GM12878 (cell line): ENCODE measurements at regions not wholly inside any gene's neighbourhood (a gene's known extent, or its start where the extent isn't known, plus 50 kb on each side); places are given as distances from the start of the nearest gene placed in this dataset.
"Not testable (repeated sequence)": the region's sequence is repeated elsewhere in the genome, so short reads cannot be mapped to it uniquely, and the experiment has no call there.

Source experiments
- ATAC-seq: fragments of 200-7000 bp; cut with Tn5 transposase; 3 replicates; pipeline ENCODE4 v1.9.1; 2020; ENCODE audit warnings: mild to moderate bottlenecking, moderate library complexity
- BruUV-seq: library from RNA; stranded (reverse); fragments of 400-500 nt; replicated peaks from 2 replicates; lab custom pipeline; 2021; lab: Mats Ljungman, UMichigan
- CTCF ChIA-PET: fragments of 300-600 bp; sonication (Branson Sonifier 250); formaldehyde crosslinking; extraction: SDS; loops from one replicate; lab custom pipeline; 2021; ENCODE audit warnings: inconsistent platforms; lab: Yijun Ruan, JAX
- POLR2A ChIA-PET: fragments of 350-600 bp; formaldehyde crosslinking; extraction: SDS; loops from one replicate; lab custom pipeline; 2021; ENCODE audit warnings: inconsistent platforms; lab: Charles Lee
- RAD21 ChIA-PET: fragments of 300-600 bp; sonication (Branson Sonifier 250); formaldehyde crosslinking; loops from one replicate; lab custom pipeline; 2023; ENCODE audit warnings: antibody characterized with exemption; ENCODE audit not compliant: unreplicated experiment; lab: Charles Lee
- SMC1A ChIA-PET: fragments of 300-600 bp; sonication (Branson Sonifier 250); formaldehyde crosslinking; loops from one replicate; lab custom pipeline; 2023; ENCODE audit not compliant: unreplicated experiment, uncharacterized antibody; lab: Charles Lee
- DNase-seq: peaks from one replicate; pipeline ENCODE4 v3.0.0-alpha.2; 2011; ENCODE audit warnings: low read depth, low spot score
- FAIRE-seq: peaks from 3 replicates; lab custom pipeline; 2011; peaks lifted over from hg19 to GRCh38; lab: Jason Lieb, UNC
- H2AFZ ChIP-seq: 2 replicates; pipeline ENCODE4 v1.6.0; 2011; ENCODE audit warnings: low read depth, low read length, control low read depth; ENCODE audit not compliant: control insufficient read depth
- H3K27ac ChIP-seq: 2 replicates; pipeline ENCODE4 v1.5.1; 2011; ENCODE audit warnings: control low read depth; ENCODE audit not compliant: control insufficient read depth, insufficient read depth
- H3K27me3 ChIP-seq, 2 experiments: replicated peaks in 1 of 2; 2 replicates each; pipeline versions ENCODE4 v1.6.0 to v1.6.1; 2011; ENCODE audit warnings: low read length in 1 of 2; ENCODE audit not compliant: control insufficient read depth in 2 of 2, insufficient read depth in 2 of 2
- H3K36me3 ChIP-seq, 2 experiments: 2 replicates each; pipeline ENCODE4 v1.5.1; 2011; ENCODE audit warnings: low read length in 1 of 2; ENCODE audit not compliant: control insufficient read depth in 2 of 2, insufficient read depth in 2 of 2
- H3K4me1 ChIP-seq: 2 replicates; pipeline ENCODE4 v1.6.1; 2011; ENCODE audit warnings: mild to moderate bottlenecking, low read length, moderate library complexity, mixed read lengths; ENCODE audit not compliant: control insufficient read depth, insufficient read depth
- H3K4me2 ChIP-seq: 2 replicates; pipeline ENCODE4 v1.6.0; 2011; ENCODE audit warnings: control low read depth; ENCODE audit not compliant: control insufficient read depth, insufficient read depth
- H3K4me3 ChIP-seq: fragments of 200-600 bp; sonication (generic); 2 replicates; pipeline ENCODE4 v1.5.1; 2016
- H3K79me2 ChIP-seq: 2 replicates; pipeline ENCODE4 v1.6.0; 2011; ENCODE audit warnings: low read length; ENCODE audit not compliant: control insufficient read depth, insufficient read depth
- H3K9ac ChIP-seq: 2 replicates; pipeline ENCODE4 v1.8.0; 2011; ENCODE audit warnings: low read length, control low read depth, mixed read lengths; ENCODE audit not compliant: control insufficient read depth, insufficient read depth
- H3K9me3 ChIP-seq: replicated peaks from 3 replicates; pipeline ENCODE4 v1.5.1; 2011; ENCODE audit warnings: mild to moderate bottlenecking, low read length; ENCODE audit not compliant: control insufficient read depth, insufficient read depth
- H4K20me1 ChIP-seq: 2 replicates; pipeline ENCODE4 v1.6.0; 2011; ENCODE audit not compliant: control insufficient read depth, insufficient read depth
- SUPT20H ChIP-seq: IDR thresholded peaks from 2 replicates; pipeline ENCODE4 v1.6.1; 2011; ENCODE audit warnings: low read depth, mild to moderate bottlenecking, low read length, moderate library complexity, borderline replicate concordance; ENCODE audit not compliant: control insufficient read depth
- WGBS: methylation state at CpG from one replicate; pipeline ENCODE4 v1.1.6; 2016; ENCODE audit warnings: low lambda C conversion rate; ENCODE audit not compliant: insufficient replicate concordance, insufficient coverage; ENCODE audit errors: missing lambda C conversion rate; 5-methylcytosine and 5-hydroxymethylcytosine counted together
- in situ Hi-C: fragments of 300-500 bp; cut with MboI; formaldehyde crosslinking; loops from 9 replicates; pipeline ENCODE4 v1.14.3; 2018; ENCODE audit warnings: mixed read lengths
- intact Hi-C: fragments of 100-400 bp; cut with micrococcal nuclease; formaldehyde crosslinking; loops from one replicate; pipeline ENCODE4 v1.14.2; 2022; ENCODE audit not compliant: unreplicated experiment
- TF ChIP-seq, protein P1 (sequence below): fragments of 450-650 bp; IDR thresholded peaks from 2 replicates; pipeline ENCODE4 v1.6.1; 2017; ENCODE audit warnings: mild to moderate bottlenecking, moderate library complexity

DNA sequence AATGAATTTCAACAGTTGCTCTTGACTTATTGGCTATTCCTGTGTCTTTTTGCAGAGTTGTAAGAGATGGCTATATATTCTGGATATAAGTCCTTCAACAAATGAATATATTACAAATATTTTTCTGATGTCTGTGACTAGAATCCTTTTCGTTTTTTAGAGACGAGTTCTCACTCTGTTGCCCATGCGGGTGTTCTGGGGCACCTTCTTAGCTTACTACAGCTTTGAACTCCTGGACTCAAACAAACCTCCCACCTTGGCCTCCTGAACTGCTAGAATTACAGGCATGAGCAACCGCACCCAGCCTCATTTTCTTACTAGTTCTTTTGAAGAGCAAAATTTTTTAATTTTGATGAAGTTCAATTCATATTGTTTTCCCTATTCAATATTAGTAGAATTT, 287.8 kb downstream of the LIG4 start (continued):
- no peak for TF ChIP-seq SUPT20H
- TF ChIP-seq, protein P1, sequence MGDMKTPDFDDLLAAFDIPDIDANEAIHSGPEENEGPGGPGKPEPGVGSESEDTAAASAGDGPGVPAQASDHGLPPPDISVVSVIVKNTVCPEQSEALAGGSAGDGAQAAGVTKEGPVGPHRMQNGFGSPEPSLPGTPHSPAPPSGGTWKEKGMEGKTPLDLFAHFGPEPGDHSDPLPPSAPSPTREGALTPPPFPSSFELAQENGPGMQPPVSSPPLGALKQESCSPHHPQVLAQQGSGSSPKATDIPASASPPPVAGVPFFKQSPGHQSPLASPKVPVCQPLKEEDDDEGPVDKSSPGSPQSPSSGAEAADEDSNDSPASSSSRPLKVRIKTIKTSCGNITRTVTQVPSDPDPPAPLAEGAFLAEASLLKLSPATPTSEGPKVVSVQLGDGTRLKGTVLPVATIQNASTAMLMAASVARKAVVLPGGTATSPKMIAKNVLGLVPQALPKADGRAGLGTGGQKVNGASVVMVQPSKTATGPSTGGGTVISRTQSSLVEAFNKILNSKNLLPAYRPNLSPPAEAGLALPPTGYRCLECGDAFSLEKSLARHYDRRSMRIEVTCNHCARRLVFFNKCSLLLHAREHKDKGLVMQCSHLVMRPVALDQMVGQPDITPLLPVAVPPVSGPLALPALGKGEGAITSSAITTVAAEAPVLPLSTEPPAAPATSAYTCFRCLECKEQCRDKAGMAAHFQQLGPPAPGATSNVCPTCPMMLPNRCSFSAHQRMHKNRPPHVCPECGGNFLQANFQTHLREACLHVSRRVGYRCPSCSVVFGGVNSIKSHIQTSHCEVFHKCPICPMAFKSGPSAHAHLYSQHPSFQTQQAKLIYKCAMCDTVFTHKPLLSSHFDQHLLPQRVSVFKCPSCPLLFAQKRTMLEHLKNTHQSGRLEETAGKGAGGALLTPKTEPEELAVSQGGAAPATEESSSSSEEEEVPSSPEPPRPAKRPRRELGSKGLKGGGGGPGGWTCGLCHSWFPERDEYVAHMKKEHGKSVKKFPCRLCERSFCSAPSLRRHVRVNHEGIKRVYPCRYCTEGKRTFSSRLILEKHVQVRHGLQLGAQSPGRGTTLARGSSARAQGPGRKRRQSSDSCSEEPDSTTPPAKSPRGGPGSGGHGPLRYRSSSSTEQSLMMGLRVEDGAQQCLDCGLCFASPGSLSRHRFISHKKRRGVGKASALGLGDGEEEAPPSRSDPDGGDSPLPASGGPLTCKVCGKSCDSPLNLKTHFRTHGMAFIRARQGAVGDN, result no peak

DNA sequence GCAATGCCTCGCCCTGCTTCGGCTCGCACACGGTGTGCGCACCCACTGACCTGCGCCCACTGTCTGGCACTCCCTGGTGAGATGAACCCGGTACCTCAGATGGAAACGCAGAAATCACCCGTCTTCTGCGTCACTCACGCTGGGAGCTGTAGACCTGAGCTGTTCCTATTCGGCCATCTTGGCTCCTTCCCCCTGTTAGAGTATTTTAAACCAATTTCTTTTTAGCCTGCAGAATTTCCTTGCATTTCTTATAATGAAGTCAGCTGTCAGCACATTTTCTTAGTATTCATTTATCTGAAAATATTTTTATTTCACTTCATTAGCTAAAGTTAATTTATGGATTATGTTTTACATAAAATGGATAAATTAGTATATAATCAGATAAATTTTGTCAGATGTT, 288.8 kb downstream of the LIG4 start:
- RAD21 ChIA-PET, FAIRE-seq, H2AFZ ChIP-seq: not testable (repeated sequence)

DNA sequence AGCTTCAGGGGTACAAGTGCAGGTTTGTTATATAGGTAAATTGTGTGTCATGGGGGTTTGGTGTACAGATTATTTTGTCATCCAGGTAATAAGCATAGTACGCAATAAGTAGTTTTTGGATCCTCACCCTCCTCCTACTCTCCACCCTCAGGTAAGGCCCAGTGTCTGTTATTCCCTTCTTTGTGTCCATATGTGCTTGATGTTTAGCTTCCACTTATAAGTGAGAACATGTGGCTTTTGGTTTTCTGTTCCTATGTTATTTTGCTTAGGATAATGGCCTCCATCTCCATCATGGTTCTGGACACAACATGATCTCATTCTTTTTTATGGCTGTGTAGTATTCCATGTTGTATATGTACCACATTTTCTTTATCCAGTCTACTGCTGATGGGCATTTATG, 298.4 kb downstream of the LIG4 start:
- BruUV-seq, ATAC-seq, DNase-seq, H3K27ac ChIP-seq, H3K27me3 ChIP-seq, POLR2A ChIA-PET, H3K4me3 ChIP-seq, FAIRE-seq, H3K9me3 ChIP-seq, CTCF ChIA-PET, H3K79me2 ChIP-seq, H3K9ac ChIP-seq, in situ Hi-C loops, H3K36me3 ChIP-seq, H4K20me1 ChIP-seq, SMC1A ChIA-PET, RAD21 ChIA-PET, intact Hi-C loops, H3K4me2 ChIP-seq, H2AFZ ChIP-seq, H3K4me1 ChIP-seq: not testable (repeated sequence)
- no CpG with 5 or more reads among the region's 1 CpG for WGBS

More for the DNA sequence above, 288.8 kb downstream of the LIG4 start:
- DNase-seq, BruUV-seq, H3K27me3 ChIP-seq, H3K9me3 ChIP-seq, H3K4me3 ChIP-seq, H3K79me2 ChIP-seq, H3K4me1 ChIP-seq, SMC1A ChIA-PET, POLR2A ChIA-PET, H4K20me1 ChIP-seq, H3K4me2 ChIP-seq, H3K36me3 ChIP-seq, ATAC-seq, H3K9ac ChIP-seq, in situ Hi-C loops, intact Hi-C loops, H3K27ac ChIP-seq: not testable (repeated sequence)
- CTCF ChIA-PET, result interaction anchor here (0.7 to 1.1 kb wide), 2 partner anchors 25 to 42 kb away, joined by 3 read pairs; no protein-coding TSS in a partner anchor
- 44% methylated on average over 2 of the region's 12 CpGs for WGBS
